NCI-H446 (cell line): ENCODE measurements at regions not wholly inside any gene's neighbourhood (a gene's known extent, or its start where the extent isn't known, plus 50 kb on each side); places are given as distances from the start of the nearest gene placed in this dataset.

Experiments used
- DNase-seq, 2 experiments: peaks; one replicate each; lab custom pipeline; 2025; lab: John Stamatoyannopoulos, UW

- DNase-seq: no peak
Measured at GRCh38 chr5:133708331-133708850, 96.0 kb upstream of the FSTL4 start.

- DNase-seq: no peak
Measured at GRCh38 chr5:133707629-133708028, 95.3 kb upstream of the FSTL4 start.

GRCh38 chr5:133706506-133707430 is 94.4 kb upstream of the FSTL4 start:
- no peak for DNase-seq

GRCh38 chr5:133705331-133705730 is 93.0 kb upstream of the FSTL4 start:
- DNase-seq: no peak

- DNase-seq: no peak
Measured at GRCh38 chr5:133704411-133704810, 92.1 kb upstream of the FSTL4 start.

- DNase-seq: no peak
Measured at GRCh38 chr5:133703935-133704334, 91.6 kb upstream of the FSTL4 start.

- no peak for DNase-seq
Measured at GRCh38 chr5:133702791-133703770, 90.7 kb upstream of the FSTL4 start.

GRCh38 chr5:133701871-133702270 is 89.5 kb upstream of the FSTL4 start:
- no peak for DNase-seq

- DNase-seq: no peak
Measured at GRCh38 chr5:133700251-133700650, 87.9 kb upstream of the FSTL4 start.

- no peak for DNase-seq
Measured at GRCh38 chr5:133698646-133699526, 86.5 kb upstream of the FSTL4 start.

GRCh38 chr5:133698259-133698554 is 85.9 kb upstream of the FSTL4 start:
- no peak for DNase-seq

- no peak for DNase-seq
Measured at GRCh38 chr5:133697536-133698258, 85.4 kb upstream of the FSTL4 start.

GRCh38 chr5:133696782-133697507 is 84.6 kb upstream of the FSTL4 start:
- no peak for DNase-seq

GRCh38 chr5:133696006-133696584 is 83.8 kb upstream of the FSTL4 start:
- no peak for DNase-seq

GRCh38 chr5:133694181-133694831 is 82.0 kb upstream of the FSTL4 start:
- DNase-seq: no peak

- no peak for DNase-seq
Measured at GRCh38 chr5:133691448-133691847, 79.1 kb upstream of the FSTL4 start.

GRCh38 chr5:133690746-133691145 is 78.4 kb upstream of the FSTL4 start:
- no peak for DNase-seq

GRCh38 chr5:133688391-133688790 is 76.0 kb upstream of the FSTL4 start:
- no peak for DNase-seq
